Astrocyte of the spinal cord (primary cell): ENCODE measurements at regions not wholly inside any gene's neighbourhood (a gene's known extent, or its start where the extent isn't known, plus 50 kb on each side); places are given as distances from the start of the nearest gene placed in this dataset.
A peak's percentile ranks its signal among the peaks of the same experiment; 100 is the strongest.

Experiments
- DNase-seq: peaks from one replicate; pipeline ENCODE4 v3.0.0; 2011; ENCODE audit warnings: low read depth, low spot score
- H3K4me3 ChIP-seq: 2 replicates; pipeline ENCODE4 v1.5.1; 2011; ENCODE audit warnings: low read depth, mild to moderate bottlenecking, low read length, moderate library complexity
- in situ Hi-C: cut with HindIII; loops from 2 replicates; pipeline ENCODE4 v1.10.0; 2017; ENCODE audit warnings: low sequenced_read_pairs
- TF ChIP-seq, protein P1 (sequence below): IDR thresholded peaks from 2 replicates; pipeline ENCODE4 v1.5.1; 2012; ENCODE audit warnings: low read depth, mild to moderate bottlenecking, low read length, inconsistent platforms

DNA sequence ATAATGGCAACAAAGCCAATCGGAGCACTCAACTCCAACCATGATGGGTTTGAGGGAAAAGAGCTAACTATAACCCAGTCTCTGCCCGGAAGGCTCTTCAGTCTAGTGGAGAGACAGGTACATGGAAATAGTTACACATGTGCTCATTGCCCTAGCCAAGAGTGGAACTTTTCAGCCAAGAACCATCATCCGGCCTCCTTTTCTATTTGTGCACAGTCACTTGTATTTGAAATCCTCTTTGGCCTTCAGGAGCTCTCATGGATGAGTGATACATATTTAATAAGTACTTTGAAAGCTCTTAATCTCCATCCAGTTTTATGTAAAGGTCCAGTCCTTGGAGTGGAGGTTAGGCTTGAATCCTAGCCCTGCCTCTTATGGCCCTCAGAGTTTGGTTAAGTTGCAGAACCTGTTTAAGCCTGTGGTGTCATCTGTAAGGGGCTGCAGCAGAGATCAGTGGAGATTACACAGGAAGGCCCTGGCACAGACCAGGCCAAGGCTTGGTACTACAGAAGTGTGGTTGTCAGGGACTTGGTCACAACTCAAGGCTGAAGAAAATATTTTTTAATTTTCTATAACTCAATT, 72.3 kb upstream of the SMLR1 start:
- TF ChIP-seq, protein P1, sequence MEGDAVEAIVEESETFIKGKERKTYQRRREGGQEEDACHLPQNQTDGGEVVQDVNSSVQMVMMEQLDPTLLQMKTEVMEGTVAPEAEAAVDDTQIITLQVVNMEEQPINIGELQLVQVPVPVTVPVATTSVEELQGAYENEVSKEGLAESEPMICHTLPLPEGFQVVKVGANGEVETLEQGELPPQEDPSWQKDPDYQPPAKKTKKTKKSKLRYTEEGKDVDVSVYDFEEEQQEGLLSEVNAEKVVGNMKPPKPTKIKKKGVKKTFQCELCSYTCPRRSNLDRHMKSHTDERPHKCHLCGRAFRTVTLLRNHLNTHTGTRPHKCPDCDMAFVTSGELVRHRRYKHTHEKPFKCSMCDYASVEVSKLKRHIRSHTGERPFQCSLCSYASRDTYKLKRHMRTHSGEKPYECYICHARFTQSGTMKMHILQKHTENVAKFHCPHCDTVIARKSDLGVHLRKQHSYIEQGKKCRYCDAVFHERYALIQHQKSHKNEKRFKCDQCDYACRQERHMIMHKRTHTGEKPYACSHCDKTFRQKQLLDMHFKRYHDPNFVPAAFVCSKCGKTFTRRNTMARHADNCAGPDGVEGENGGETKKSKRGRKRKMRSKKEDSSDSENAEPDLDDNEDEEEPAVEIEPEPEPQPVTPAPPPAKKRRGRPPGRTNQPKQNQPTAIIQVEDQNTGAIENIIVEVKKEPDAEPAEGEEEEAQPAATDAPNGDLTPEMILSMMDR, result no peak
- in situ Hi-C loops, result no loop called here
- no peak for DNase-seq
- H3K4me3 ChIP-seq, result no peak overlapping the region

GRCh38 chr6:130755368-130756034, 71.7 kb upstream of the SMLR1 start:
- in situ Hi-C loops, result no loop called here
- TF ChIP-seq, protein P1, result no peak
- H3K4me3 ChIP-seq, result no peak overlapping the region
- DNase-seq, result no peak

DNA sequence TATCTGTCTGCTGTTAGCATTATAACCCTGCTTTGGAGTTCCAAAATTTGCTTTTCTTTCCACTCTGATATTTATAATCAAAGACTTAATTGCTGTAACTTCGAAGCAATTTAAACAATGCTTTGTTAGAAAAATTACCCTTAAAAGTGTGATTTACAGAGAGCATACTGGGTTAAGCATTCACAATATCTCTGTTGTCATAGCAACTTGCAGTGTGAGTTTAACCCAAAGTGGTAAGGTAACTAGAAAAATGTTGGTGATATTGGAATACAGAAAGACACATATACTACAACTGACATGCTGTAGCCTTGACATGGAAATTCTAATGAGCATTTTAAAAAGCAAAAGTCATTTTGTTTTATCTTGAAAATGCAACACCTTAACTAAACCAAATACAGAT, 70.4 kb upstream of the SMLR1 start:
- no peak overlapping the region for H3K4me3 ChIP-seq
- in situ Hi-C loops, result no loop called here
- no peak for DNase-seq
- TF ChIP-seq, protein P1, result no peak

- DNase-seq, result no peak
- TF ChIP-seq, protein P1, result no peak
- in situ Hi-C loops, result no loop called here
- H3K4me3 ChIP-seq, result no peak overlapping the region
Observed at GRCh38 chr6:130758813-130759212, 68.4 kb upstream of the SMLR1 start.

DNA sequence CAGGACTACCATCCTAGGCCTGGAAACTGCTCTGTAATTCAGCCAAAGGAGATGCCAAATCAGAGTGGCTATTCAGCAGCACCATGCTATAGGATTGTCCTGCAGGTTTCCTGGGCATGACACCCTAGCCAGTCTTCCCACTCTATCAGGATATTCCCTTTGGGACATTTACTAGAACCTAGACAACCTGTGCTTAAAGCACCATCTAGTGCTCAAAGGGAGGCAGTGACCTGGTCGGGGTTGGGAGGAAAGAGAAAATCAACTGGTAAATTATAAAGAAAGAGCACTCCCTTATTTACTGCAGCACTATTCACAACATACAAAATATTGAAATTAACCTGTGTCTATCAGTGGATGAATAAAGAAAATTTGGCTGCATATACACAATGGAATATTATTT, 67.2 kb upstream of the SMLR1 start:
- TF ChIP-seq, protein P1, result peak; percentile 82
- H3K4me3 ChIP-seq, result no peak overlapping the region
- in situ Hi-C loops, result no loop called here
- DNase-seq, result peak; percentile 64

- H3K4me3 ChIP-seq, result no peak overlapping the region
- no peak for DNase-seq
- TF ChIP-seq, protein P1, result no peak
- in situ Hi-C loops, result no loop called here
Observed at GRCh38 chr6:130761286-130761685, 65.9 kb upstream of the SMLR1 start.
